Forelimb muscle (tissue), 1 donor: ENCODE measurements at regions not wholly inside any gene's neighbourhood (a gene's known extent, or its start where the extent isn't known, plus 50 kb on each side); places are given as distances from the start of the nearest gene placed in this dataset.
A peak's percentile ranks its signal among the peaks of the same experiment; 100 is the strongest.

ENCODE experiments used
- DNase-seq: peaks from one replicate; pipeline ENCODE4 v3.0.0-alpha.2; 2013; ENCODE audit warnings: low read depth

GRCh38 chr17:11081342-11081741 is 159.7 kb upstream of the SHISA6 start:
- DNase-seq = no peak

- no peak for DNase-seq
These were observed 163.3 kb upstream of the SHISA6 start for GRCh38 chr17:11077673-11078072.

- DNase-seq = no peak
These were observed 166.6 kb upstream of the SHISA6 start for GRCh38 chr17:11074451-11074850.

GRCh38 chr17:11056926-11057325 is 184.1 kb upstream of the SHISA6 start:
- no peak for DNase-seq

- DNase-seq = no peak
These were observed 187.2 kb upstream of the SHISA6 start for GRCh38 chr17:11053846-11054245.

GRCh38 chr17:11049539-11049938 is 191.5 kb upstream of the SHISA6 start:
- no peak for DNase-seq

- no peak for DNase-seq
These were observed 193.8 kb upstream of the SHISA6 start for GRCh38 chr17:11047228-11047627.

GRCh38 chr17:11039342-11039741 is 201.5 kb upstream of the PIRT start:
- DNase-seq = no peak

GRCh38 chr17:11035681-11036080 is 197.8 kb upstream of the PIRT start:
- no peak for DNase-seq

- DNase-seq = no peak
These were observed 193.9 kb upstream of the PIRT start for GRCh38 chr17:11031787-11032186.

- DNase-seq = no peak
These were observed 191.9 kb upstream of the PIRT start for GRCh38 chr17:11029791-11030190.

- DNase-seq = no peak
These were observed 190.5 kb upstream of the PIRT start for GRCh38 chr17:11028349-11028748.

GRCh38 chr17:11026903-11027302 is 189.0 kb upstream of the PIRT start:
- no peak for DNase-seq

GRCh38 chr17:11023639-11024479 is 186.0 kb upstream of the PIRT start:
- DNase-seq = no peak

GRCh38 chr17:11006530-11006929 is 168.6 kb upstream of the PIRT start:
- DNase-seq = no peak

- DNase-seq = no peak
These were observed 168.1 kb upstream of the PIRT start for GRCh38 chr17:11005940-11006339.

- DNase-seq = no peak
These were observed 164.5 kb upstream of the PIRT start for GRCh38 chr17:11002417-11002816.

GRCh38 chr17:11001651-11002050 is 163.8 kb upstream of the PIRT start:
- no peak for DNase-seq

- no peak for DNase-seq
These were observed 161.6 kb upstream of the PIRT start for GRCh38 chr17:10999484-10999883.

- no peak for DNase-seq
These were observed 155.2 kb upstream of the PIRT start for GRCh38 chr17:10993126-10993525.

- DNase-seq = peak; percentile 14
These were observed 154.4 kb upstream of the PIRT start for GRCh38 chr17:10992106-10992880.

GRCh38 chr17:10987786-10988185 is 149.9 kb upstream of the PIRT start:
- DNase-seq = no peak

- no peak for DNase-seq
These were observed 146.3 kb upstream of the PIRT start for GRCh38 chr17:10984220-10984619.
